ENCODE measurements at regions not wholly inside any gene's neighbourhood (a gene's known extent, or its start where the extent isn't known, plus 50 kb on each side); places are given as distances from the start of the nearest gene placed in this dataset.
A peak's percentile ranks its signal among the peaks of the same experiment; 100 is the strongest.

GRCh38 chr20:50290808-50291207 lies 100.2 kb downstream of the CEBPB start:
- H3K9me3 ChIP-seq (replicated peaks in 1 of 3) = no peaks in the 10 kb centered on the region
- 82 to 94% (median 91%) methylated on average over 5 of the region's 5 CpGs for WGBS, 4 donors
- H3K27ac ChIP-seq = peak overlapping the region in 2 of 5 donors; percentile 90 to 93
- no peak overlapping the region for H3K4me3 ChIP-seq
- no peak for DNase-seq
- H3K27me3 ChIP-seq = no peaks in the 10 kb centered on the region
- intact Hi-C loops (cut with DNase I) = no loop called here
- H3K36me3 ChIP-seq (replicated peaks in 1 of 2) = no peaks in the 10 kb centered on the region
- peaks cover 21 to 35% of the 10 kb centered on the region in 2 donors for H3K4me1 ChIP-seq (replicated peaks in 1 of 2)
- TF ChIP-seq POLR2A (IDR thresholded peaks at IDR 0.05) = no peak
- no peak for TF ChIP-seq CTCF (IDR thresholded peaks at IDR 0.05)

- 75 to 88% (median 87%) methylated on average over 13 to 16 of the region's 16 CpGs for WGBS, 4 donors
- Histone ChIP-seq H3K27ac (peak overlapping the region in 4 of 5 donors; percentile 78 to 93 (median 84)), H3K36me3 (replicated peaks in 1 of 2) (no peaks in the 10 kb centered on the region), H3K27me3 (no peaks in the 10 kb centered on the region), H3K4me3 (no peak overlapping the region), H3K4me1 (replicated peaks in 1 of 2) (peaks cover 18 to 28% of the 10 kb centered on the region in 2 donors), H3K9me3 (replicated peaks in 1 of 3) (no peaks in the 10 kb centered on the region)
- TF ChIP-seq POLR2A (IDR thresholded peaks at IDR 0.05) = no peak
- no peak for TF ChIP-seq CTCF (IDR thresholded peaks at IDR 0.05)
- DNase-seq = no peak
- intact Hi-C loops (cut with DNase I) = no loop called here
Measured at GRCh38 chr20:50291254-50292078, 100.8 kb downstream of the CEBPB start.

- TF ChIP-seq CTCF (IDR thresholded peaks at IDR 0.05) (no peak), POLR2A (IDR thresholded peaks at IDR 0.05) (no peak)
- 50 to 62% (median 54%) methylated on average over 7 to 8 of the region's 8 CpGs for whole genome bisulfite sequencing, 4 donors
- Histone ChIP-seq H3K9me3 (replicated peaks in 1 of 3) (no peaks in the 10 kb centered on the region), H3K36me3 (replicated peaks in 1 of 2) (no peaks in the 10 kb centered on the region), H3K27me3 (no peaks in the 10 kb centered on the region), H3K4me3 (no peak overlapping the region), H3K27ac (peak overlapping the region; percentile 48 to 93 (median 78)), H3K4me1 (replicated peaks in 1 of 2) (peaks cover 18 to 25% of the 10 kb centered on the region in 2 donors)
- intact Hi-C loops (cut with DNase I) = no loop called here
- no peak for DNase-seq
Measured at GRCh38 chr20:50292079-50292590, 101.5 kb downstream of the CEBPB start.

GRCh38 chr20:50292591-50293283 lies 102.1 kb downstream of the CEBPB start:
- intact Hi-C loops (cut with DNase I) = no loop called here
- peak in 1 of 2 donors; percentile 58 for TF ChIP-seq POLR2A (IDR thresholded peaks at IDR 0.05)
- TF ChIP-seq CTCF (IDR thresholded peaks at IDR 0.05) = no peak
- 36 to 64% (median 38%) methylated on average over 15 to 26 of the region's 26 CpGs for WGBS, 4 donors

More at GRCh38 chr20:50292591-50293283, 102.1 kb downstream of the CEBPB start:
- H3K9me3 ChIP-seq (replicated peaks in 1 of 3) = no peaks in the 10 kb centered on the region
- H3K4me3 ChIP-seq = no peak overlapping the region
- H3K4me1 ChIP-seq (replicated peaks in 1 of 2) = peaks cover 18 to 27% of the 10 kb centered on the region in 2 donors
- H3K27me3 ChIP-seq = no peaks in the 10 kb centered on the region
- H3K36me3 ChIP-seq (replicated peaks in 1 of 2) = no peaks in the 10 kb centered on the region
- peak; percentile 93 to 99 (median 98) for DNase-seq
- H3K27ac ChIP-seq = peak overlapping the region; percentile 48 to 93 (median 78)

Measured in adrenal gland (tissue), 9 donors.